ENCODE measurements at regions not wholly inside any gene's neighbourhood (a gene's known extent, or its start where the extent isn't known, plus 50 kb on each side); places are given as distances from the start of the nearest gene placed in this dataset.

DNA sequence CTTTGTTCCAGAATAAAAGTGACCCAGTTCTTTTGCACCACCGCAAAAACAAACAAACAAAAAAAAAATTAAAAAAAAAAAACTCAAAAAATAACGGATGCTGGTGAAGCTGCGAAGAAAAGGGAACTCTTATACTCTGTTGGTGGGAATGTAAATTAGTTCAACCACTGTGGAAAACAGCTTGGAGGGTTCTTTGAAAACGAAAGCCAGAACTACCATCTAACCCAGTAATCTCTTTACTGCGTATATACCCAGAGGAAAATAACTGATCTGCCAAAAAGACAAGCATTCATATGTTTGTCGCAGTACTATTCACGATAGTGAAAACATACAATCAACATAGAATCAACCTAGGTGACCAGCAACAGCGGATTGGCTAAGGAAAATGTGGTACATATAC lies 298.9 kb upstream of the CBLB start:
- no peaks in the 10 kb centered on the region for H3K9me3 ChIP-seq (ENCODE audit: insufficient read depth, low read depth, low read length)
- H3K4me3 ChIP-seq (ENCODE audit: low read length, poor library complexity, severe bottlenecking) = no peak overlapping the region
- H3K4me1 ChIP-seq (ENCODE audit: insufficient read depth, low read length, poor library complexity, severe bottlenecking) = peaks cover 3% of the 10 kb centered on the region
- no peaks in the 10 kb centered on the region for H3K9me2 ChIP-seq (replicated peaks; ENCODE audit: low read depth, low read length)
- H3K9ac ChIP-seq (ENCODE audit: low read depth, low read length, poor library complexity, severe bottlenecking) = no peak overlapping the region
- H3K79me2 ChIP-seq (ENCODE audit: insufficient read depth, low read length) = no peaks in the 10 kb centered on the region
- no peak overlapping the region for H3K4me2 ChIP-seq (ENCODE audit: low read depth, low read length, poor library complexity, severe bottlenecking)
- H4K20me1 ChIP-seq (ENCODE audit: insufficient read depth, low read length, poor library complexity, severe bottlenecking) = no peaks in the 10 kb centered on the region
- H2AFZ ChIP-seq (ENCODE audit: low read length) = no peak overlapping the region
- TF ChIP-seq, protein P1, sequence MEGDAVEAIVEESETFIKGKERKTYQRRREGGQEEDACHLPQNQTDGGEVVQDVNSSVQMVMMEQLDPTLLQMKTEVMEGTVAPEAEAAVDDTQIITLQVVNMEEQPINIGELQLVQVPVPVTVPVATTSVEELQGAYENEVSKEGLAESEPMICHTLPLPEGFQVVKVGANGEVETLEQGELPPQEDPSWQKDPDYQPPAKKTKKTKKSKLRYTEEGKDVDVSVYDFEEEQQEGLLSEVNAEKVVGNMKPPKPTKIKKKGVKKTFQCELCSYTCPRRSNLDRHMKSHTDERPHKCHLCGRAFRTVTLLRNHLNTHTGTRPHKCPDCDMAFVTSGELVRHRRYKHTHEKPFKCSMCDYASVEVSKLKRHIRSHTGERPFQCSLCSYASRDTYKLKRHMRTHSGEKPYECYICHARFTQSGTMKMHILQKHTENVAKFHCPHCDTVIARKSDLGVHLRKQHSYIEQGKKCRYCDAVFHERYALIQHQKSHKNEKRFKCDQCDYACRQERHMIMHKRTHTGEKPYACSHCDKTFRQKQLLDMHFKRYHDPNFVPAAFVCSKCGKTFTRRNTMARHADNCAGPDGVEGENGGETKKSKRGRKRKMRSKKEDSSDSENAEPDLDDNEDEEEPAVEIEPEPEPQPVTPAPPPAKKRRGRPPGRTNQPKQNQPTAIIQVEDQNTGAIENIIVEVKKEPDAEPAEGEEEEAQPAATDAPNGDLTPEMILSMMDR (conservative IDR thresholded peaks at IDR 0.05; ENCODE audit: low read length) = no peak
- TF ChIP-seq EZH2phosphoT487 (IDR thresholded peaks at IDR 0.05; ENCODE audit: borderline replicate concordance) = no peak
- no peaks in the 10 kb centered on the region for H3K27me3 ChIP-seq (ENCODE audit: insufficient read depth, low read length, poor library complexity, severe bottlenecking)
- H3F3A ChIP-seq (ENCODE audit: low read depth) = no peaks in the 10 kb centered on the region
- no peaks in the 10 kb centered on the region for H3K36me3 ChIP-seq (ENCODE audit: insufficient read depth, low read length)

DNA sequence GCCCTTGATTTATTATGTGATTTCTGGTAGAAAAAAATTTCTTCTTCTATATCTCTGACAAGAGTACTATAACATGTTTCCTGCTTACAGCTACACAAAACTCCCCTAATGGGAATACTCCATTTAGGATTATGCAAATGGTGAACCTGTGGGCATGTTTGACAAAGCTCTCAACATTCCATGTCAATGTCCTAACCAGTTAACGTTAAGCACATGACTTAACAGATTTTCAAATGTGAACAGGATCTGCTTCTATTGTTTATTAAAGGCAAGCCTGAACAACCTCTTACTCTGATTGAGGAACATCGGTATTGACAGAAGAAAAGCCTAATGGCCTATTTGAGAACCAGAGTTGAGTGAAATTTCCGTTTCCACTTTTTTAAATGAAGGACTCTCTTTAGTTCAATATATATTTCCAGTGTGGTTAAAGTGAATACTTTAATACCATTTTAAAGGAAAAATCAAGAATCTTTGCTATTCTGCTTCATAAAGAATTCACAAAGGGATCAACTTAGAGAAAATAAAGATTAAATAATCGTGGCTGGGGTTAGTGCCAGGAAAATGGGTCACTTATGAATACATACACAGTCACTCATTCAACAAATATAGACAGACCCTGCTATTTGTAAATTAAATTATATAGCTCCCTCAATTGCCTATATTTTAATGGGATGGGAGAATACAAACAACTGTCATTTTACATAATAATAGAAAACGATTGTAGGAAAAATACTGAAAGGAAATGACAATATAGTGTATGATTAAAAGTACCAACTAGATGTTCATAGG lies 300.3 kb upstream of the CBLB start:
- peaks cover 4% of the 10 kb centered on the region for H3K4me1 ChIP-seq (ENCODE audit: insufficient read depth, low read length, poor library complexity, severe bottlenecking)
- H4K20me1 ChIP-seq (ENCODE audit: insufficient read depth, low read length, poor library complexity, severe bottlenecking) = no peaks in the 10 kb centered on the region
- no peaks in the 10 kb centered on the region for H3K27me3 ChIP-seq (ENCODE audit: insufficient read depth, low read length, poor library complexity, severe bottlenecking)
- H3K79me2 ChIP-seq (ENCODE audit: insufficient read depth, low read length) = no peaks in the 10 kb centered on the region
- H3K9me3 ChIP-seq (ENCODE audit: insufficient read depth, low read depth, low read length) = no peaks in the 10 kb centered on the region
- no peak for TF ChIP-seq EZH2phosphoT487 (IDR thresholded peaks at IDR 0.05; ENCODE audit: borderline replicate concordance)
- TF ChIP-seq, protein P1 (conservative IDR thresholded peaks at IDR 0.05; ENCODE audit: low read length) = no peak
- no peaks in the 10 kb centered on the region for H3K36me3 ChIP-seq (ENCODE audit: insufficient read depth, low read length)
- no peaks in the 10 kb centered on the region for H3K9me2 ChIP-seq (replicated peaks; ENCODE audit: low read depth, low read length)
- no peak overlapping the region for H2AFZ ChIP-seq (ENCODE audit: low read length)
- no peaks in the 10 kb centered on the region for H3F3A ChIP-seq (ENCODE audit: low read depth)
- H3K4me3 ChIP-seq (ENCODE audit: low read length, poor library complexity, severe bottlenecking) = no peak overlapping the region
- no peak overlapping the region for H3K4me2 ChIP-seq (ENCODE audit: low read depth, low read length, poor library complexity, severe bottlenecking)
- H3K9ac ChIP-seq (ENCODE audit: low read depth, low read length, poor library complexity, severe bottlenecking) = no peak overlapping the region

DNA sequence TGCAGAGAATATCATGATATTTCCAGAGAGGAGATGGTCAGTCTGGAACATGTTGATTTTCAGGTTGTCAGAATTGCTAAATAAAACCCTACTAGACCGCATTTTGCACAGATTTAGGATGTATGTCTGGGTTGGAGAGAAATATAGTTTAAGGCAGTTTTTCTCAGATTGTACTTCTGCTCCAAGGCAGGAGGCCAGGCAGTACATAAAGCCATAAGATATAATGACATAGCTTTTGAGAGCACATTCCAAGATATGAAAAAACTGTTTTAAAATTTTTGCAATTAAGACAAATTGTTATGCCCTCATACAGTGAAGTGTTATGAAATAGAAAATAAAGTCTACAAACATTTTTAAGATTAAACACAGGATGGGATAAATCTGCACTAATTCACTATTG lies 301.8 kb upstream of the CBLB start:
- H3K27me3 ChIP-seq (ENCODE audit: insufficient read depth, low read length, poor library complexity, severe bottlenecking) = no peaks in the 10 kb centered on the region
- H3K4me1 ChIP-seq (ENCODE audit: insufficient read depth, low read length, poor library complexity, severe bottlenecking) = peaks cover 4% of the 10 kb centered on the region
- H3K9me3 ChIP-seq (ENCODE audit: insufficient read depth, low read depth, low read length) = no peaks in the 10 kb centered on the region
- no peak overlapping the region for H3K9ac ChIP-seq (ENCODE audit: low read depth, low read length, poor library complexity, severe bottlenecking)
- no peak overlapping the region for H2AFZ ChIP-seq (ENCODE audit: low read length)
- H3F3A ChIP-seq (ENCODE audit: low read depth) = no peaks in the 10 kb centered on the region
- no peaks in the 10 kb centered on the region for H3K36me3 ChIP-seq (ENCODE audit: insufficient read depth, low read length)
- H3K9me2 ChIP-seq (replicated peaks; ENCODE audit: low read depth, low read length) = no peaks in the 10 kb centered on the region
- H3K4me3 ChIP-seq (ENCODE audit: low read length, poor library complexity, severe bottlenecking) = no peak overlapping the region
- H4K20me1 ChIP-seq (ENCODE audit: insufficient read depth, low read length, poor library complexity, severe bottlenecking) = no peaks in the 10 kb centered on the region
- no peak overlapping the region for H3K4me2 ChIP-seq (ENCODE audit: low read depth, low read length, poor library complexity, severe bottlenecking)
- H3K79me2 ChIP-seq (ENCODE audit: insufficient read depth, low read length) = no peaks in the 10 kb centered on the region
- TF ChIP-seq, protein P1 (conservative IDR thresholded peaks at IDR 0.05; ENCODE audit: low read length) = no peak
- TF ChIP-seq EZH2phosphoT487 (IDR thresholded peaks at IDR 0.05; ENCODE audit: borderline replicate concordance) = no peak
